ENCODE measurements at regions not wholly inside any gene's neighbourhood (a gene's known extent, or its start where the extent isn't known, plus 50 kb on each side); places are given as distances from the start of the nearest gene placed in this dataset.

- Mint-ChIP-seq H3K27me3 (ENCODE audit: insufficient read depth, low read depth, poor library complexity) (no peaks in the 10 kb centered on the region), H3K4me3 (no peak overlapping the region), H3K9me3 (peaks cover 22% of the 10 kb centered on the region), H3K4me1 (peaks cover 8% of the 10 kb centered on the region), H3K36me3 (ENCODE audit: low read depth) (peaks cover 14% of the 10 kb centered on the region; the same call in 2 of the 3 replicates), H3K27ac (no peak overlapping the region)
- no peaks in the 10 kb centered on the region for H3K9me2 ChIP-seq (ENCODE audit: insufficient read depth)
- TF ChIP-seq POLR2AphosphoS5 (IDR thresholded peaks at IDR 0.05; ENCODE audit: low read depth) (no peak), EZH2phosphoT487 (IDR thresholded peaks at IDR 0.05; ENCODE audit: unreplicated experiment) (no peak), ZNF331 (CRISPR knock-in tag; IDR thresholded peaks at IDR 0.05; ENCODE audit: low read depth) (no peak), ZNF114 (CRISPR knock-in tag; IDR thresholded peaks at IDR 0.05) (no peak), CREB1 (CRISPR knock-in tag; IDR thresholded peaks at IDR 0.05; ENCODE audit: low read depth) (no peak), EZH2 (IDR thresholded peaks at IDR 0.05; ENCODE audit: low read depth, unreplicated experiment) (no peak), JUNB (IDR thresholded peaks at IDR 0.05; ENCODE audit: unreplicated experiment) (no peak), CTCF (conservative IDR thresholded peaks at IDR 0.05; ENCODE audit: low read depth in 2 of 2) (no peak), REST (IDR thresholded peaks at IDR 0.05; ENCODE audit: unreplicated experiment) (no peak), ETS1 (IDR thresholded peaks at IDR 0.05) (no peak), ZNF462 (CRISPR knock-in tag; IDR thresholded peaks at IDR 0.05) (no peak), STAT1 (IDR thresholded peaks at IDR 0.05; ENCODE audit: unreplicated experiment) (no peak), NANOG (IDR thresholded peaks at IDR 0.05; ENCODE audit: borderline replicate concordance) (no peak)
- no peaks in the 10 kb centered on the region for H3K79me2 ChIP-seq (replicated peaks; ENCODE audit: insufficient read depth)
- H3K27me3 ChIP-seq (ENCODE audit: insufficient read depth), result no peaks in the 10 kb centered on the region
- H4K20me1 ChIP-seq (replicated peaks; ENCODE audit: insufficient read depth), result no peaks in the 10 kb centered on the region
- no peaks in the 10 kb centered on the region; the same call in 1 of the 2 replicates for H3K36me3 ChIP-seq (ENCODE audit: insufficient read depth)
- H3K4me1 ChIP-seq (ENCODE audit: insufficient read depth), result peaks cover 12% of the 10 kb centered on the region; the same call in 1 of the 2 replicates
- H2AFZ ChIP-seq, result no peak overlapping the region
- H3K4me2 ChIP-seq, result no peak overlapping the region
- no peak for DNase-seq (ENCODE audit: low spot score)
- H3F3A ChIP-seq (replicated peaks; ENCODE audit: low read depth), result no peaks in the 10 kb centered on the region
- H3K4me3 ChIP-seq, result no peak overlapping the region
- no peak overlapping the region for H3K27ac ChIP-seq (ENCODE audit: low read depth)
- no peak for ATAC-seq
These were observed 489.5 kb downstream of the REEP3 start for GRCh38 chr10:64010711-64011110.
